NCI-H2171 (cell line): ENCODE measurements at regions not wholly inside any gene's neighbourhood (a gene's known extent, or its start where the extent isn't known, plus 50 kb on each side); places are given as distances from the start of the nearest gene placed in this dataset.
"Not testable (repeated sequence)": the region's sequence is repeated elsewhere in the genome, so short reads cannot be mapped to it uniquely, and the experiment has no call there.

ENCODE experiments used
- DNase-seq: peaks from one replicate; lab custom pipeline; 2025; lab: John Stamatoyannopoulos, UW

GRCh38 chr3:69688400-69688799 lies 50.9 kb upstream of the MITF start:
- DNase-seq = no peak

- DNase-seq = no peak
Measured at GRCh38 chr3:69687641-69688040, 51.6 kb upstream of the MITF start.

- DNase-seq = no peak
Measured at GRCh38 chr3:69686056-69686455, 53.2 kb upstream of the MITF start.

GRCh38 chr3:69684309-69684961 lies 54.8 kb upstream of the MITF start:
- DNase-seq = no peak

GRCh38 chr3:69683082-69683806 lies 56.0 kb upstream of the MITF start:
- DNase-seq = no peak

- not testable (repeated sequence) for DNase-seq
Measured at GRCh38 chr3:69677456-69677855, 61.8 kb upstream of the MITF start.

- no peak for DNase-seq
Measured at GRCh38 chr3:69675786-69676530, 63.3 kb upstream of the MITF start.

- no peak for DNase-seq
Measured at GRCh38 chr3:69674752-69675151, 64.5 kb upstream of the MITF start.

- no peak for DNase-seq
Measured at GRCh38 chr3:69671082-69671952, 67.9 kb upstream of the MITF start.

- DNase-seq = no peak
Measured at GRCh38 chr3:69669070-69669469, 70.2 kb upstream of the MITF start.

GRCh38 chr3:69665026-69665737 lies 74.1 kb upstream of the MITF start:
- peak; percentile 24 for DNase-seq

GRCh38 chr3:69660631-69661030 lies 78.6 kb upstream of the MITF start:
- DNase-seq = no peak

GRCh38 chr3:69659180-69659910 lies 79.9 kb upstream of the MITF start:
- DNase-seq = no peak

- DNase-seq = no peak
Measured at GRCh38 chr3:69658514-69659140, 80.6 kb upstream of the MITF start.

- not testable (repeated sequence) for DNase-seq
Measured at GRCh38 chr3:69657030-69657429, 82.2 kb upstream of the MITF start.

GRCh38 chr3:69651765-69652164 lies 87.5 kb upstream of the MITF start:
- no peak for DNase-seq

GRCh38 chr3:69650066-69650419 lies 89.2 kb upstream of the MITF start:
- DNase-seq = no peak

- DNase-seq = no peak
Measured at GRCh38 chr3:69649120-69650065, 89.9 kb upstream of the MITF start.

GRCh38 chr3:69648126-69648525 lies 91.1 kb upstream of the MITF start:
- DNase-seq = no peak
